ES-I3 (cell line): ENCODE measurements at regions not wholly inside any gene's neighbourhood (a gene's known extent, or its start where the extent isn't known, plus 50 kb on each side); places are given as distances from the start of the nearest gene placed in this dataset.
"Not testable (repeated sequence)": the region's sequence is repeated elsewhere in the genome, so short reads cannot be mapped to it uniquely, and the experiment has no call there.

ENCODE experiments used
- H3K36me3 ChIP-seq: 2 replicates; pipeline ENCODE4 v1.6.1; 2013; ENCODE audit warnings: mild to moderate bottlenecking, low read length, control low read depth, moderate library complexity; ENCODE audit not compliant: insufficient read depth
- H3K4me1 ChIP-seq: 2 replicates; pipeline ENCODE4 v1.6.1; 2013; ENCODE audit warnings: mild to moderate bottlenecking, control low read depth, low read length; ENCODE audit not compliant: insufficient read depth
- H3K9ac ChIP-seq: 2 replicates; pipeline ENCODE4 v1.6.1; 2013; ENCODE audit warnings: low read depth, mild to moderate bottlenecking, low read length, moderate library complexity
- H3K9me3 ChIP-seq: 2 replicates; pipeline ENCODE4 v1.6.1; 2013; ENCODE audit warnings: mild to moderate bottlenecking, low read length, moderate library complexity; ENCODE audit not compliant: control insufficient read depth, insufficient read depth

- Histone ChIP-seq H3K9me3 (no peaks in the 10 kb centered on the region), H3K4me1 (peaks cover 7% of the 10 kb centered on the region), H3K9ac (no peak overlapping the region), H3K36me3 (no peaks in the 10 kb centered on the region)
Measured at GRCh38 chr14:34086223-34086757, 135.4 kb upstream of the EGLN3 start.

GRCh38 chr14:34085695-34086094, 134.8 kb upstream of the EGLN3 start:
- Histone ChIP-seq H3K4me1 (peaks cover 7% of the 10 kb centered on the region), H3K9me3 (no peaks in the 10 kb centered on the region), H3K36me3 (no peaks in the 10 kb centered on the region), H3K9ac (no peak overlapping the region)

- Histone ChIP-seq H3K4me1 (peaks cover 7% of the 10 kb centered on the region), H3K9ac (no peak overlapping the region), H3K36me3 (no peaks in the 10 kb centered on the region), H3K9me3 (no peaks in the 10 kb centered on the region)
Measured at GRCh38 chr14:34081576-34082136, 130.8 kb upstream of the EGLN3 start.

GRCh38 chr14:34081101-34081575, 130.3 kb upstream of the EGLN3 start:
- peaks cover 7% of the 10 kb centered on the region for H3K4me1 ChIP-seq
- no peak overlapping the region for H3K9ac ChIP-seq
- H3K36me3 ChIP-seq: no peaks in the 10 kb centered on the region
- no peaks in the 10 kb centered on the region for H3K9me3 ChIP-seq

GRCh38 chr14:34079643-34080042, 128.8 kb upstream of the EGLN3 start:
- not testable (repeated sequence) for H3K36me3 ChIP-seq, H3K9me3 ChIP-seq, H3K9ac ChIP-seq, H3K4me1 ChIP-seq

GRCh38 chr14:34078117-34078743, 127.4 kb upstream of the EGLN3 start:
- Histone ChIP-seq H3K4me1 (peaks cover 7% of the 10 kb centered on the region), H3K9me3 (no peaks in the 10 kb centered on the region), H3K36me3 (no peaks in the 10 kb centered on the region), H3K9ac (no peak overlapping the region)

GRCh38 chr14:34075826-34076225, 125.0 kb upstream of the EGLN3 start:
- no peaks in the 10 kb centered on the region for H3K9me3 ChIP-seq
- no peaks in the 10 kb centered on the region for H3K36me3 ChIP-seq
- H3K9ac ChIP-seq: no peak overlapping the region
- H3K4me1 ChIP-seq: no peaks in the 10 kb centered on the region

- Histone ChIP-seq H3K9ac (no peak overlapping the region), H3K36me3 (no peaks in the 10 kb centered on the region), H3K4me1 (no peaks in the 10 kb centered on the region), H3K9me3 (no peaks in the 10 kb centered on the region)
Measured at GRCh38 chr14:34075042-34075744, 124.3 kb upstream of the EGLN3 start.

GRCh38 chr14:34072921-34073320, 122.0 kb upstream of the EGLN3 start:
- H3K9me3 ChIP-seq: no peaks in the 10 kb centered on the region
- H3K9ac ChIP-seq: no peak overlapping the region
- H3K36me3 ChIP-seq: no peaks in the 10 kb centered on the region
- no peaks in the 10 kb centered on the region for H3K4me1 ChIP-seq

GRCh38 chr14:34072401-34072800, 121.5 kb upstream of the EGLN3 start:
- Histone ChIP-seq H3K9ac (no peak overlapping the region), H3K4me1 (no peaks in the 10 kb centered on the region), H3K9me3 (no peaks in the 10 kb centered on the region), H3K36me3 (no peaks in the 10 kb centered on the region)

GRCh38 chr14:34070917-34071407, 120.1 kb upstream of the EGLN3 start:
- H3K9me3 ChIP-seq: no peaks in the 10 kb centered on the region

GRCh38 chr14:34069854-34070582, 119.1 kb upstream of the EGLN3 start:
- Histone ChIP-seq H3K9me3 (no peaks in the 10 kb centered on the region), H3K36me3 (no peaks in the 10 kb centered on the region), H3K9ac (no peak overlapping the region), H3K4me1 (no peaks in the 10 kb centered on the region)

More at GRCh38 chr14:34070917-34071407, 120.1 kb upstream of the EGLN3 start:
- Histone ChIP-seq H3K36me3 (no peaks in the 10 kb centered on the region), H3K9ac (no peak overlapping the region), H3K4me1 (no peaks in the 10 kb centered on the region)

- Histone ChIP-seq H3K4me1 (no peaks in the 10 kb centered on the region), H3K9me3 (no peaks in the 10 kb centered on the region), H3K9ac (no peak overlapping the region), H3K36me3 (no peaks in the 10 kb centered on the region)
Measured at GRCh38 chr14:34067587-34067986, 116.7 kb upstream of the EGLN3 start.

GRCh38 chr14:34065690-34066391, 115.0 kb upstream of the EGLN3 start:
- peaks cover 5% of the 10 kb centered on the region; the same call in 1 of the 2 replicates for H3K4me1 ChIP-seq
- no peak overlapping the region for H3K9ac ChIP-seq
- H3K9me3 ChIP-seq: no peaks in the 10 kb centered on the region
- H3K36me3 ChIP-seq: no peaks in the 10 kb centered on the region
